Mesothelial cell of epicardium (in vitro differentiated cells): ENCODE measurements at regions not wholly inside any gene's neighbourhood (a gene's known extent, or its start where the extent isn't known, plus 50 kb on each side); places are given as distances from the start of the nearest gene placed in this dataset.

Source experiments
- DNase-seq, 2 experiments: peaks; one replicate each; pipeline ENCODE4 v3.0.0; 2021; ENCODE audit warnings: low spot score in 2 of 2; ENCODE audit not compliant: unreplicated experiment in 2 of 2
- H3K27ac Mint-ChIP-seq: 2 replicates; pipeline ENCODE4 v1.8.0; 2021; ENCODE audit warnings: mixed read lengths
- H3K27me3 Mint-ChIP-seq: 2 replicates; pipeline ENCODE4 v1.8.0; 2021; ENCODE audit warnings: low read depth, mixed read lengths
- H3K36me3 Mint-ChIP-seq: 2 replicates; pipeline ENCODE4 v1.8.0; 2021; ENCODE audit warnings: mixed read lengths
- H3K4me1 Mint-ChIP-seq: 2 replicates; pipeline ENCODE4 v1.8.0; 2021; ENCODE audit warnings: mixed read lengths
- H3K4me3 Mint-ChIP-seq: 2 replicates; pipeline ENCODE4 v1.8.0; 2021; ENCODE audit warnings: mild to moderate bottlenecking, moderate library complexity, mixed read lengths
- H3K9me3 Mint-ChIP-seq: 2 replicates; pipeline ENCODE4 v1.8.0; 2021; ENCODE audit warnings: mixed read lengths
- CTCF ChIP-seq: fragments of 200-600 bp; sonication (generic); IDR thresholded peaks from one replicate; pipeline ENCODE4 v1.5.0; 2021; ENCODE audit warnings: antibody characterized with exemption; ENCODE audit not compliant: unreplicated experiment

DNA sequence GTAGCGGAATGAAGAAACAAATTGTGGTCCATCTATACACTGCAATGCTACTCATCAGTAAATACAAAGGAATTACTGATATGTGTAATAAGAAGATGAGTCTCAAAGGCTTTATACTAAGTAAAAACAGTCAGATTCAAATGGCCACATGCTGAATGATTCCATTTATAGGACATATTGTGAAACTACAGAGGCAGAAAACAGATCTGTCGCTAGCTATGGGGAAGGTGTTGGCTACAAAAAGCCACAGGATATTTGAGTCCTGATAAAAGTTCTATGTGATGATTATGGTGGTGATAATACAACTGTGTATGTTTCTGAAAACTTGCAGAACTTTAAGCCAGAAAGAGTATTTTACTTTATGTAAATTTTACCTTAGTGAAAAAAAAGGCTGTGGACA lies 313.2 kb downstream of the HDGFL1 start:
- no peak overlapping the region for H3K27ac Mint-ChIP-seq
- H3K4me1 Mint-ChIP-seq, result peaks cover 47% of the 10 kb centered on the region
- H3K36me3 Mint-ChIP-seq, result peaks cover 4% of the 10 kb centered on the region
- no peaks in the 10 kb centered on the region for H3K27me3 Mint-ChIP-seq
- TF ChIP-seq CTCF, result no peak
- DNase-seq, result no peak
- H3K9me3 Mint-ChIP-seq, result peaks cover 6% of the 10 kb centered on the region
- no peak overlapping the region for H3K4me3 Mint-ChIP-seq

GRCh38 chr6:22883061-22883717 lies 313.8 kb downstream of the HDGFL1 start:
- Mint-ChIP-seq H3K36me3 (peaks cover 4% of the 10 kb centered on the region), H3K4me3 (no peak overlapping the region), H3K27ac (peak overlapping the region; percentile 56), H3K9me3 (peaks cover 6% of the 10 kb centered on the region), H3K27me3 (no peaks in the 10 kb centered on the region), H3K4me1 (peaks cover 43% of the 10 kb centered on the region)
- DNase-seq, result no peak
- no peak for TF ChIP-seq CTCF

DNA sequence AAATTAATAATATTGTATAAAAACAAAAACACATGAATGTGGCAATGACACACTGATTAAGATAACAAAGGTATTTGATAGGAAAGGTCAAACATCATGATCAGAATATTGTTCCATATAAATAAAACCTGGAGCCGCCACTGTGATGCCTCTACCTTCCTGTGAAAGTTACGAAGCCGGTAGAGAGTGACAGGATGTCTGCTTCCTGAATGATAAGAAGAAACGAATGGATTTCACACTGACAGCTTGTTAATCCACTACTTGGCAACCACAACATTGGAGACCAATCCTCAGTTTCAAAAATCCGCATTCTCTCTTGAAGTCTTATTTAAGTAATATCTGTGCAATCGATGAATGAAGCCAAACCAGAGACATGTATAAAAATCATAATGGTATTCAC lies 315.1 kb downstream of the HDGFL1 start:
- TF ChIP-seq CTCF, result no peak
- Mint-ChIP-seq H3K4me1 (peaks cover 42% of the 10 kb centered on the region), H3K27ac (no peak overlapping the region), H3K36me3 (peaks cover 4% of the 10 kb centered on the region), H3K4me3 (no peak overlapping the region), H3K9me3 (peaks cover 6% of the 10 kb centered on the region), H3K27me3 (no peaks in the 10 kb centered on the region)
- no peak for DNase-seq

DNA sequence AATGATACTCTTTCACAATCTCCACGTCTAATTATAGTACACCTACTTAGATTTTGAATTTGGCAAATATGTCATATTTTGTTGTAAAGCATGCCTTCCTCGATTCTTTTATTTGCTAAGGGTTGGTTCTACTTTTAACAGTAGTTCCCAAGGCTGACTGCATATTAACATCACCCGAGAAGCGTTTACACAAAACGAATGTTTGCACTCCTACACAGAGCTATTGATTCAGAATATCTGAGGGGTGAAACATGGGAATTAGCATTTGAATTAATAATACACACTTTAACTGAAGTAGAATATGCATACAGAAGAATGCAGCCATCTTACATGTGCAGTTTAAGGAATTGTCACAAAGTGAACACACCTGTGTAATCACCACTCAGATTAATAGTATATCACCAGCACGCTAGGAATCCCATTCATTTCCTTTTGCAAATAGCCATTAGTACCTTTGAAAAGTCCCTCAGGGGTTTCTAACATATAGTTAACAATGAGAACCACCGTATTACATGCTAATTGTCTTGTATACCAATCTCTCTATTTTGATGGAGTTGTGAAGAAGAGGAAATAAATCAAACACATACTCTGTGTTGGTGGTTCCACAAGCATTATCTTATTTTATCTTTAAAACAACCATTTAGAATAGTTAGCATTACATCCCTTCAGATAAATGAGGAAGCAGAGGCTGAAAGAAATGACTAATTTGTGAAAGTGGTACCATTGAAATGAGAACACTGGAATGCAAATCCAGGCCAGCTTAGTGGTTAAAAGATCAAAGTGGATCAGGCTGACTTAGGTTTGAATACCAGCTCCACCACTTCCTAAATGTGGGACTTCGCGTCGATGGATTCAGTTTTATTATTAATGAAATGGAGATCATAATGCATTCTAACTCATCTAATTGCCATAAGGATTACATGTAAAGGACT lies 317.6 kb downstream of the HDGFL1 start:
- Mint-ChIP-seq H3K27me3 (no peaks in the 10 kb centered on the region), H3K9me3 (peaks cover 6% of the 10 kb centered on the region), H3K36me3 (peaks cover 4% of the 10 kb centered on the region), H3K4me3 (no peak overlapping the region), H3K4me1 (peaks cover 28% of the 10 kb centered on the region), H3K27ac (no peak overlapping the region)
- no peak for TF ChIP-seq CTCF
- DNase-seq, result no peak

GRCh38 chr6:22888163-22888752 lies 318.9 kb downstream of the HDGFL1 start:
- Mint-ChIP-seq H3K36me3 (peaks cover 4% of the 10 kb centered on the region), H3K4me1 (peaks cover 20% of the 10 kb centered on the region), H3K4me3 (no peak overlapping the region), H3K9me3 (peaks cover 6% of the 10 kb centered on the region), H3K27me3 (no peaks in the 10 kb centered on the region), H3K27ac (peak overlapping the region; percentile 37)
- TF ChIP-seq CTCF, result no peak
- DNase-seq, result no peak
